Liver (tissue), 8 donors: ENCODE measurements at regions not wholly inside any gene's neighbourhood (a gene's known extent, or its start where the extent isn't known, plus 50 kb on each side); places are given as distances from the start of the nearest gene placed in this dataset.

Experiments
- DNase-seq: peaks from one replicate; pipeline ENCODE4 v3.0.0-alpha.2; 2017; ENCODE audit warnings: low spot score
- H3K27ac ChIP-seq, 2 donors: one replicate each; pipeline ENCODE4 v1.7.0; 2013; ENCODE audit warnings: inconsistent platforms in 2 of 2, low read length in 2 of 2, control low read depth in 1 of 2, low read depth in 1 of 2, mild to moderate bottlenecking in 1 of 2
- H3K27me3 ChIP-seq, 4 donors: one replicate each; pipeline versions ENCODE4 v1.6.1 to v1.7.0; 2013; ENCODE audit warnings: low read length in 3 of 4, inconsistent platforms in 1 of 4, mild to moderate bottlenecking in 1 of 4, moderate library complexity in 1 of 4; ENCODE audit not compliant: control insufficient read depth in 4 of 4, insufficient read depth in 4 of 4
- H3K36me3 ChIP-seq, 4 donors: one replicate each; pipeline versions ENCODE4 v1.6.1 to v1.7.0; 2013; ENCODE audit warnings: low read length in 3 of 4, mild to moderate bottlenecking in 3 of 4, low read depth in 1 of 4, moderate library complexity in 1 of 4; ENCODE audit not compliant: control insufficient read depth in 4 of 4, insufficient read depth in 3 of 4
- H3K4me1 ChIP-seq, 4 donors: one replicate each; pipeline versions ENCODE4 v1.6.1 to v1.7.0; 2013; ENCODE audit warnings: low read length in 3 of 4, mild to moderate bottlenecking in 3 of 4, moderate library complexity in 1 of 4; ENCODE audit not compliant: control insufficient read depth in 4 of 4, insufficient read depth in 4 of 4
- H3K4me3 ChIP-seq, 3 donors: one replicate each; pipeline versions ENCODE4 v1.6.1 to v1.7.0; 2013; ENCODE audit warnings: low read length in 3 of 3, control low read depth in 1 of 3, low read depth in 1 of 3, mild to moderate bottlenecking in 1 of 3
- H3K9ac ChIP-seq, 2 donors: one replicate each; pipeline ENCODE4 v1.7.0; 2013; ENCODE audit warnings: low read length in 2 of 2, mild to moderate bottlenecking in 2 of 2, moderate library complexity in 2 of 2, control low read depth in 1 of 2, low read depth in 1 of 2
- H3K9me3 ChIP-seq, 4 donors: one replicate each; pipeline versions ENCODE4 v1.6.1 to v1.7.0; 2013; ENCODE audit warnings: low read length in 3 of 4; ENCODE audit not compliant: control insufficient read depth in 4 of 4
- EGR1 ChIP-seq, 2 donors: IDR thresholded peaks; 2 replicates each; pipeline ENCODE4 v1.6.1; 2016 to 2018; ENCODE audit warnings: antibody characterized with exemption in 2 of 2, low read depth in 2 of 2
- FOXA1 ChIP-seq: IDR thresholded peaks from 2 replicates; pipeline ENCODE4 v1.6.1; 2016; ENCODE audit warnings: antibody characterized with exemption
- FOXA2 ChIP-seq: IDR thresholded peaks from 2 replicates; pipeline ENCODE4 v1.6.1; 2016; ENCODE audit warnings: antibody characterized with exemption
- GABPA ChIP-seq, 2 donors: IDR thresholded peaks in 1 of 2; conservative IDR thresholded peaks in 1 of 2; 2 replicates each; pipeline ENCODE4 v1.6.1; 2016; ENCODE audit warnings: antibody characterized with exemption in 2 of 2, mild to moderate bottlenecking in 1 of 2, moderate library complexity in 1 of 2
- HNF4A ChIP-seq, 2 donors: conservative IDR thresholded peaks; 2 replicates each; pipeline ENCODE4 v1.6.1; 2016; ENCODE audit warnings: antibody characterized with exemption in 2 of 2, mild to moderate bottlenecking in 2 of 2
- HNF4G ChIP-seq: IDR thresholded peaks from 2 replicates; pipeline ENCODE4 v1.6.1; 2016; ENCODE audit warnings: antibody characterized with exemption
- JUND ChIP-seq, 2 donors: IDR thresholded peaks; 2 replicates each; pipeline ENCODE4 v1.6.1; 2016; ENCODE audit warnings: antibody characterized with exemption in 2 of 2
- NR2F2 ChIP-seq: IDR thresholded peaks from 2 replicates; pipeline ENCODE4 v1.6.1; 2016; ENCODE audit warnings: antibody characterized with exemption
- RAD21 ChIP-seq, 2 donors: IDR thresholded peaks; 2 replicates each; pipeline ENCODE4 v1.6.1; 2016; ENCODE audit warnings: antibody characterized with exemption in 2 of 2, mild to moderate bottlenecking in 2 of 2
- RXRA ChIP-seq, 2 donors: IDR thresholded peaks; 2 replicates each; pipeline ENCODE4 v1.6.1; 2017 to 2018; ENCODE audit warnings: antibody characterized with exemption in 2 of 2, mild to moderate bottlenecking in 1 of 2
- SP1 ChIP-seq: IDR thresholded peaks from 2 replicates; pipeline ENCODE4 v1.6.1; 2018; ENCODE audit warnings: antibody characterized with exemption, mild to moderate bottlenecking
- TAF1 ChIP-seq: conservative IDR thresholded peaks from 2 replicates; pipeline ENCODE4 v1.6.1; 2016; ENCODE audit warnings: antibody characterized with exemption, mild to moderate bottlenecking
- YY1 ChIP-seq: IDR thresholded peaks from 2 replicates; pipeline ENCODE4 v1.6.1; 2016; ENCODE audit warnings: antibody characterized with exemption, mild to moderate bottlenecking
- WGBS: extraction: QIAGEN DNeasy Blood & Tissue Kit; methylation state at CpG from one replicate; pipeline ENCODE4 v1.1.7; 2013; 5-methylcytosine and 5-hydroxymethylcytosine counted together
- TF ChIP-seq, protein P1 (sequence below): IDR thresholded peaks from 2 replicates; pipeline ENCODE4 v1.6.1; 2016; ENCODE audit warnings: antibody characterized with exemption
- TF ChIP-seq, protein P2 (sequence below): IDR thresholded peaks from 2 replicates; pipeline ENCODE4 v1.6.1; 2016; ENCODE audit warnings: antibody characterized with exemption
- TF ChIP-seq, protein P3 (sequence below): IDR thresholded peaks from 2 replicates; pipeline ENCODE4 v1.6.1; 2016; ENCODE audit warnings: antibody characterized with exemption
- TF ChIP-seq, protein P4 (sequence below): IDR thresholded peaks from 2 replicates; pipeline ENCODE4 v1.6.1; 2016; ENCODE audit warnings: antibody characterized with exemption, mild to moderate bottlenecking
- TF ChIP-seq, protein P5 (sequence below): fragments of 150-350 bp; IDR thresholded peaks from 2 replicates; pipeline ENCODE4 v1.5.1; 2017; ENCODE audit warnings: improper control_type of control experiment, low read depth, low read length; ENCODE audit not compliant: missing input control
- donor health status: healthy.
- donor health status: healthy.
- donor health status: healthy.
- donor health status: healthy.
- donor health status: healthy.

DNA sequence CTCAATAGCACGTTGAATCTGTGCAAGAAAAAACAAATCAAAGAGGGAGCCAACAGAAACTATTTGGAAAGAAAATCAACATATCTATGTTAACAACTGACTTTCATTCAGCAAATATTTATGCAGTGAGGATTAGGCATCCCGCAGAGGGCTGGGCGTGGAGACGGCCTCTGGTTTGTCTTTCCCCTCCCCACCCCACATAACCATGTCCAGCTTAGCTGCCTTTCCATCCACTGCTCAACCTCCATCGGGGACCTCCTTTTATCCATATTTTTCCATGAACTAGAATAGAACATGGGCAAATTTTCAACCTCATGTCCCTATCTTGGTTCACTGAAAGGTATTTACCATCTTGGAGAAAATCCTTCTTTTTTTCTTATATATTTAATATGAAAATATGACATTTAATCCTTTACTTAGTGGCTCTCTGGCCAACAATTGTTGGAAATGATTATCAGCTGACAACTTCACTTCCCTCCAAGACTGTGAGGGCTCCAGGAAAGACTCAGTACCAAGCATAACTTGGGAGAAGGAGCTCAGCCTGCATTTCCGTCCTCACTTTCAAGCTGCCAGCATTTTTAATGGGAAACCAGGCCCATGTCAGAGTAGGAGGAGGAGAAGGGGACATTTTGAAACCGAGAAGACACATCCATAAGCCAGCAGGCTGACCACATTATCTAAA lies 462.6 kb upstream of the MAF start:
- Histone ChIP-seq H3K36me3 (no peaks in the 10 kb centered on the region), H3K27me3 (no peaks in the 10 kb centered on the region), H3K9ac (no peak overlapping the region), H3K4me3 (no peak overlapping the region), H3K27ac (no peak overlapping the region), H3K9me3 (no peaks in the 10 kb centered on the region), H3K4me1 (no peaks in the 10 kb centered on the region)
- WGBS = 51% methylated on average over 7 of the region's 7 CpGs
- no peak for DNase-seq
- no peak for TF ChIP-seq GABPA (IDR thresholded peaks at IDR 0.05 in 1 of 2, conservative IDR thresholded peaks at IDR 0.05 in 1 of 2)
- no peak for TF ChIP-seq FOXA2
- no peak for TF ChIP-seq HNF4G
- TF ChIP-seq JUND (IDR thresholded peaks at IDR 0.05) = no peak
- TF ChIP-seq, protein P1, sequence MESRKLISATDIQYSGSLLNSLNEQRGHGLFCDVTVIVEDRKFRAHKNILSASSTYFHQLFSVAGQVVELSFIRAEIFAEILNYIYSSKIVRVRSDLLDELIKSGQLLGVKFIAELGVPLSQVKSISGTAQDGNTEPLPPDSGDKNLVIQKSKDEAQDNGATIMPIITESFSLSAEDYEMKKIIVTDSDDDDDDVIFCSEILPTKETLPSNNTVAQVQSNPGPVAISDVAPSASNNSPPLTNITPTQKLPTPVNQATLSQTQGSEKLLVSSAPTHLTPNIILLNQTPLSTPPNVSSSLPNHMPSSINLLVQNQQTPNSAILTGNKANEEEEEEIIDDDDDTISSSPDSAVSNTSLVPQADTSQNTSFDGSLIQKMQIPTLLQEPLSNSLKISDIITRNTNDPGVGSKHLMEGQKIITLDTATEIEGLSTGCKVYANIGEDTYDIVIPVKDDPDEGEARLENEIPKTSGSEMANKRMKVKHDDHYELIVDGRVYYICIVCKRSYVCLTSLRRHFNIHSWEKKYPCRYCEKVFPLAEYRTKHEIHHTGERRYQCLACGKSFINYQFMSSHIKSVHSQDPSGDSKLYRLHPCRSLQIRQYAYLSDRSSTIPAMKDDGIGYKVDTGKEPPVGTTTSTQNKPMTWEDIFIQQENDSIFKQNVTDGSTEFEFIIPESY = no peak
- TF ChIP-seq FOXA1 = no peak
- TF ChIP-seq SP1 = no peak
- TF ChIP-seq, protein P2, sequence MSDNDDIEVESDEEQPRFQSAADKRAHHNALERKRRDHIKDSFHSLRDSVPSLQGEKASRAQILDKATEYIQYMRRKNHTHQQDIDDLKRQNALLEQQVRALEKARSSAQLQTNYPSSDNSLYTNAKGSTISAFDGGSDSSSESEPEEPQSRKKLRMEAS = no peak
- no peak for TF ChIP-seq NR2F2
- no peak for TF ChIP-seq HNF4A (conservative IDR thresholded peaks at IDR 0.05)
- TF ChIP-seq YY1 = no peak
- TF ChIP-seq EGR1 (IDR thresholded peaks at IDR 0.05; ENCODE audit: low read depth in 2 of 2) = no peak

- no peak for DNase-seq
- 88% methylated on average over 12 of the region's 12 CpGs for WGBS
- no peak overlapping the region for H3K4me3 ChIP-seq
- no peaks in the 10 kb centered on the region for H3K4me1 ChIP-seq
- no peaks in the 10 kb centered on the region for H3K36me3 ChIP-seq
- H3K27ac ChIP-seq = no peak overlapping the region
- no peak overlapping the region for H3K9ac ChIP-seq
- TF ChIP-seq FOXA2 (no peak), YY1 (no peak), RXRA (IDR thresholded peaks at IDR 0.05) (no peak), FOXA1 (no peak), HNF4A (conservative IDR thresholded peaks at IDR 0.05) (no peak), SP1 (no peak), NR2F2 (no peak), JUND (IDR thresholded peaks at IDR 0.05) (no peak), RAD21 (IDR thresholded peaks at IDR 0.05) (no peak), TAF1 (no peak), HNF4G (no peak), GABPA (IDR thresholded peaks at IDR 0.05 in 1 of 2, conservative IDR thresholded peaks at IDR 0.05 in 1 of 2) (no peak), EGR1 (IDR thresholded peaks at IDR 0.05; ENCODE audit: low read depth in 2 of 2) (no peak)
- TF ChIP-seq, protein P1 = no peak
- TF ChIP-seq, protein P3, sequence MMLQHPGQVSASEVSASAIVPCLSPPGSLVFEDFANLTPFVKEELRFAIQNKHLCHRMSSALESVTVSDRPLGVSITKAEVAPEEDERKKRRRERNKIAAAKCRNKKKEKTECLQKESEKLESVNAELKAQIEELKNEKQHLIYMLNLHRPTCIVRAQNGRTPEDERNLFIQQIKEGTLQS = no peak
- TF ChIP-seq, protein P2 = no peak
- TF ChIP-seq, protein P4, sequence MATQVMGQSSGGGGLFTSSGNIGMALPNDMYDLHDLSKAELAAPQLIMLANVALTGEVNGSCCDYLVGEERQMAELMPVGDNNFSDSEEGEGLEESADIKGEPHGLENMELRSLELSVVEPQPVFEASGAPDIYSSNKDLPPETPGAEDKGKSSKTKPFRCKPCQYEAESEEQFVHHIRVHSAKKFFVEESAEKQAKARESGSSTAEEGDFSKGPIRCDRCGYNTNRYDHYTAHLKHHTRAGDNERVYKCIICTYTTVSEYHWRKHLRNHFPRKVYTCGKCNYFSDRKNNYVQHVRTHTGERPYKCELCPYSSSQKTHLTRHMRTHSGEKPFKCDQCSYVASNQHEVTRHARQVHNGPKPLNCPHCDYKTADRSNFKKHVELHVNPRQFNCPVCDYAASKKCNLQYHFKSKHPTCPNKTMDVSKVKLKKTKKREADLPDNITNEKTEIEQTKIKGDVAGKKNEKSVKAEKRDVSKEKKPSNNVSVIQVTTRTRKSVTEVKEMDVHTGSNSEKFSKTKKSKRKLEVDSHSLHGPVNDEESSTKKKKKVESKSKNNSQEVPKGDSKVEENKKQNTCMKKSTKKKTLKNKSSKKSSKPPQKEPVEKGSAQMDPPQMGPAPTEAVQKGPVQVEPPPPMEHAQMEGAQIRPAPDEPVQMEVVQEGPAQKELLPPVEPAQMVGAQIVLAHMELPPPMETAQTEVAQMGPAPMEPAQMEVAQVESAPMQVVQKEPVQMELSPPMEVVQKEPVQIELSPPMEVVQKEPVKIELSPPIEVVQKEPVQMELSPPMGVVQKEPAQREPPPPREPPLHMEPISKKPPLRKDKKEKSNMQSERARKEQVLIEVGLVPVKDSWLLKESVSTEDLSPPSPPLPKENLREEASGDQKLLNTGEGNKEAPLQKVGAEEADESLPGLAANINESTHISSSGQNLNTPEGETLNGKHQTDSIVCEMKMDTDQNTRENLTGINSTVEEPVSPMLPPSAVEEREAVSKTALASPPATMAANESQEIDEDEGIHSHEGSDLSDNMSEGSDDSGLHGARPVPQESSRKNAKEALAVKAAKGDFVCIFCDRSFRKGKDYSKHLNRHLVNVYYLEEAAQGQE = no peak
- TF ChIP-seq, protein P5, sequence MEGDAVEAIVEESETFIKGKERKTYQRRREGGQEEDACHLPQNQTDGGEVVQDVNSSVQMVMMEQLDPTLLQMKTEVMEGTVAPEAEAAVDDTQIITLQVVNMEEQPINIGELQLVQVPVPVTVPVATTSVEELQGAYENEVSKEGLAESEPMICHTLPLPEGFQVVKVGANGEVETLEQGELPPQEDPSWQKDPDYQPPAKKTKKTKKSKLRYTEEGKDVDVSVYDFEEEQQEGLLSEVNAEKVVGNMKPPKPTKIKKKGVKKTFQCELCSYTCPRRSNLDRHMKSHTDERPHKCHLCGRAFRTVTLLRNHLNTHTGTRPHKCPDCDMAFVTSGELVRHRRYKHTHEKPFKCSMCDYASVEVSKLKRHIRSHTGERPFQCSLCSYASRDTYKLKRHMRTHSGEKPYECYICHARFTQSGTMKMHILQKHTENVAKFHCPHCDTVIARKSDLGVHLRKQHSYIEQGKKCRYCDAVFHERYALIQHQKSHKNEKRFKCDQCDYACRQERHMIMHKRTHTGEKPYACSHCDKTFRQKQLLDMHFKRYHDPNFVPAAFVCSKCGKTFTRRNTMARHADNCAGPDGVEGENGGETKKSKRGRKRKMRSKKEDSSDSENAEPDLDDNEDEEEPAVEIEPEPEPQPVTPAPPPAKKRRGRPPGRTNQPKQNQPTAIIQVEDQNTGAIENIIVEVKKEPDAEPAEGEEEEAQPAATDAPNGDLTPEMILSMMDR = no peak
- H3K27me3 ChIP-seq = no peaks in the 10 kb centered on the region
- no peaks in the 10 kb centered on the region for H3K9me3 ChIP-seq
Observed at GRCh38 chr16:80062361-80063030, 462.0 kb upstream of the MAF start.
